NCI-H128 (cell line): ENCODE measurements at regions not wholly inside any gene's neighbourhood (a gene's known extent, or its start where the extent isn't known, plus 50 kb on each side); places are given as distances from the start of the nearest gene placed in this dataset.

Experiments used
- DNase-seq: peaks from one replicate; lab custom pipeline; 2025; ENCODE audit not compliant: unreplicated experiment; lab: John Stamatoyannopoulos, UW

GRCh38 chr5:74105126-74105780, 479.3 kb downstream of the ARHGEF28 start:
- DNase-seq: no peak

DNA sequence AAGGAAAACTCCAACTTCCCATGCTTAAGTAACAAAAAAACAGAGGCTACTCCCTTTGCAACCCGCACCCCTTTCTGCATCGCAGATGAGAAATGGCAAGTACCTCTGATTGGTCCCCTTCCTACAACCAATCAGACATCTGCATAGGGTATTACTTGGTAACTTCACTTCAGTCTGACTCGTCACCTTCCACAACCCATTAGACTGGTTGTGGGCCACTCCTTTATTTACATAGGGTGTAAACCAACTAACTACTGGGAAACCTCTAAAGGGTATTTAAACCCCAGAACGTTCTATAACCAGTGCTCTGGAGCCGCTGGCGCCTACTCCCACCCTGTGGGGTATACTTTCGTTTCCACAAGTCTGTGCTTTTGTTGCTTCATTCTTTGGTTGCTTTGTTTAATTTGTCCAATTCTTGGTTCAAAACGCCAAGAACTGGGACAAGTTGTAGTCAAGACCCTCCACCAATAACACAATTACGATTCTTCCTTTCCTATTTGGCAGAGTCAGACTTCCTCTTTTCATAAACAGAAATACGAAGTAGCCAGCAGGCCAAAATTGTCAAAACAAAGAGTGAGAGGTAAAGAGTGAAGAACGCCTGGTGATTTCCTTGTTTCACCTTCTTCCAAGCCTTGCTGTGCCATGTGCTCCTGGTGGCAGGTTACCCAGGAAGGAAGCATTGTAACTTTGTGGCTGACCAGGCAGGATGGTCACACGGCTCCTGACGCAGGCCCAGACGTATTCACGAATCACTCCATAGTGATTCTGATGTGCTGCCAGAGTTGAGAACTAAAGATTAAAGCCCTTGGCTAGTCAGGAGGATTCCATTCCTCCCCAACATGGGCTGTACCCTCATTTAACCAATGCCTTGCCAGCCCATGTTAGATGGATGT, 477.4 kb downstream of the ARHGEF28 start:
- no peak for DNase-seq

GRCh38 chr5:74100268-74100665, 474.3 kb downstream of the ARHGEF28 start:
- no peak for DNase-seq

DNA sequence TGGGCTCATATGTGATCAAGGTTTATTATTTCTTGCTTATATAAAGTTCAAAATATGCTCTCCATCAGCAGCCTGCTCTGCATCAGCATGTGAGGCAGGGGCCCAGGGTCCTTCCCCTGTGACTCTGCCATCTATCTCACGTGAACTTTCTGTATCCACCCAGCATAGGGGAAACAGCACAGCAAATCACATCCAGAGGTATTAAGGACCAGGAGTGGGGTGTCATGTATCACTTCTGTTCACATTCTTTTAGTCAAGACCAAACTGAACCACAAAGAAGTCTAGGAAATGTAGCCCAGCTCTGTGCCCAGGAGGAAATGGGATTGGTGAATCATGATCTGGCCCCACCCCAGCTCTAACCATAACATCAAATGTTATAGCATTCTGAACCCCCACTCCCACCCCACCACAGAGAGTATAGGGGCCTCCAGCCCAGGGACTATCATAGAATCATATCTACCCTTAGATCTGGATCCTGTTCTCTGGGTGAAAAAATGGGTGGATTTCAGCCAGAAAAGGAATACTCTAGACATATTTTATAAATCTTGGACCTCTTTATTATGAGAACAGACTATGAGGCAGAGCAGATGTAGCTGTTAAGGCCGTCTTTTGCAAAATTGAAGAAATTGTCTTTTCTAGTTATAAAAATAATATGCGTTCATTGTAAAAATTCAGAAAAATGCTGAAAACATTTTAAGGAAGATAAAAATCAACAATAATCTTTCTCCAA, 473.7 kb downstream of the ARHGEF28 start:
- no peak for DNase-seq

DNA sequence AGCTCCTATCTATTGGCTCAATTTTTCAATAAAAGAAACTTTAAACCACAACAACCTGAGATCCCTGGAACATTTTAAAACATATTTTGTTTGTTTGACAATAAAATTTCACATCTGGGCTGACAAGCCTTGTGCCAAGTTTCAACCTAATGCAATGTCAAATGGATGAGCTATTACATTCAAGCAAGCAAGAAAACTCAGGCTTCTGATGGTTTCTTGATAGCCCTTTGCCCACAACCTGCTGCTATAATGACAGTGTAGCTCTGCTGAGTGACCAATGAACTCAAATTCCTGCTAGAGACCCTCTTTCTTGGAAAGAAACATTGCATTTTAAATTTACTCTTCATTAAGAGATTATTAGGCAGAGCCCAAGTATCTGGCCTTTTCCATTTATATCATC, 472.9 kb downstream of the ARHGEF28 start:
- DNase-seq: no peak

DNA sequence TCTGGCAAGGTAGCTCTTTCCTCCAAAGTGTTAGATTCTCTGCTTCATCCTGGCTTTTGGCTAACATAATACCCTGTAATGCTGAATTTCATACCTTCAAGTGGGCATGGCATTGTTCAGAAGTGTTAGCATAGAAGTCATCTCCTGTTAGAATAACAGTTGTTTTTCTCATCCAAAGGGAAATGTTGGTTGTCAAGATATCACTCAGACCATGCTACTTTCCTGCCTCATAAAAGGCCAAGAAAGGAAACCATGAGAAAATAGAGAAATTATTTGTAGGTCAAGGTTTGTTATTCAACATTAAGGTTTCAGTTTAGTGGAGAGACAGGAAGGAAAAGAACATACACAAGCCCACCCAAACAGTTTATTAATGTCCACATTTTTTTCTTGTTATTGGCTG, 472.5 kb downstream of the ARHGEF28 start:
- no peak for DNase-seq

- DNase-seq: no peak
Measured at GRCh38 chr5:74096325-74096724, 470.3 kb downstream of the ARHGEF28 start.

DNA sequence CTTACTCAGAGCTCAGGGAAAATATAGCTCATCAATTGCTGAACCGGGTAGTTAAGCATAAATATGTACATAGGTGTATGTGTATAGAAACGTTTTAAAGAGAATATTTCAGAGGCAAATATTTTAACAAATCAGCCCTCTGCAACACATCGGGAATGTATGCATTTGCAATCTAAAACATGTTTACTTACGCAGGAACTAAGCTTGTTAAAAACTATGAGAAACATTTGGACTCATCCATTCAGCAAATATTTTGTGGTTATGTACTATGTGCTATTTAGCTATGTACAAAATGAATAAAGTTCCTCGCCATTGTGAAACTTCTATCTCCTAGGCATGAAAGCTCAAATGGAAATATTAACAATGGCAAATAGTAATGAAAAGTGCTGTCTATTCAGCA, 469.9 kb downstream of the ARHGEF28 start:
- DNase-seq: no peak

DNA sequence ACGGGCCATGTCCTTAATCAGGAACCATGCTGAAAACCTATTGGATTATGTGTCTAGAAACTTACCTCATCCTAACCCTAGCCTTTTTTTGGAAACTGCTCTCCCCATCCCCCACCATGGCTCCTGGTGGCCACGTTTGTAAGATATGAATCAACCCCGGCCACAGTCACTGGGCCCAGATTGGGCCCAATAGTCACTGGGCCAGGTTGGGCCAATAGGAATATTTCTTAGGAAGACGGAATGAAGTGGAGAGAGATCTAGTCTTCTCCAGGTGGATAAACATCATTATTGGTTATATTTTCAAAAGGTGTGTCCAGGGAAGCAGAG, 468.7 kb downstream of the ARHGEF28 start:
- no peak for DNase-seq

GRCh38 chr5:74094096-74094781, 468.2 kb downstream of the ARHGEF28 start:
- no peak for DNase-seq

DNA sequence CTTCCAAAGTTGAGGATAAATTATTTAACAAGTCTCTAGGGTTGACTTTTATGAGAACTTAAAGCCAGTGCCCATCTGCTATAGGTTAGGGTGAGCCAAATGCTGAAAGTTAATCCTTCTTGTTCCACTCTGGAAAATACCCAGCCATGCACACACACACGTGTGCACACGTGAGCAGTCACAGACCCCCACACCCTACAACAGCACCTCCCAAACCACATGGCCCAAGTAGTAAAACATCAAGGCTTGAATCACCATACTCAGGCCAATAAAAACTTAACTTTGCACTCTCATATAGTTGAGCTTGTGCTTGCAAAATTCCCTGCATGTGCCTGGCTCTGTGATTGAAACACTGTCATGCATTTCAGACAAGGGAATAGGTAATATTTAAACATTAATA, 467.6 kb downstream of the ARHGEF28 start:
- no peak for DNase-seq

DNA sequence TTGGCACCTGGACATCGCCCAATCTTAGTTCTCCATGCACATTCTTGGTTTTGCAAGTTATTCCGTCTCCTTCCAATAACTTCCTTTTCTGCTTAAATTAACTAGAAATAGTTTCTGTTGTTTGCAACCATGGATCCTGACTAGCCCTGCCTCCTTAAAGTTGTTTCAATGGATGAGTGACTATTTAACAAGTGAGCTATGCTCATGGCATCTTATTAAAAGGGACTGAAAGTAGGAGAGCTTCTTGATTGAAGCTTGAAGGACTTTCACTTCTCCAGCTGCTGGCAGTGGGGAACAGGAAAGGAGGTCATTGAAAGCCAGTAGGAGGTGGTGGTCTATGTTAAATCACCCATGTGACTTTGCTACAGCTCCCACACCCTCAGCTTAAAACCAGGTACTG, 466.8 kb downstream of the ARHGEF28 start:
- no peak for DNase-seq

GRCh38 chr5:74085782-74086181, 459.8 kb downstream of the ARHGEF28 start:
- DNase-seq: no peak

DNA sequence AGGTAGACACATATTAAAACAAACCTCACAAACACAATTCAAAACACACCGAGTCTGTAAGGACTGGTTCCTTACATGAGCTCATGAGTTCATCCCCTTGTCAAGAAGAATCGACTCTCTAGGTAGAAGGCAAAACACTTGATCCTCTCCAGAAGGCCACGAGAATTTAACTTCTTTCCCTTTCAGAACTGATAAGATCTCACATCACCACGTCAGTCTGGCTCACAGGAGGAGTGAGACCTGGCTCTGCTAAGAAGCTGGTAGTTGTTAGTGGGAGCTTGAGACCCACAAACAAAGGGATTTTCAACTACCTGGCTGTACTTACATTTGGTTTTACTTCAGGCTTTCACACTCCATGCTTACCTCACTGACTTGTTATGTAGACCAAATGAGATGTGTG, 459.2 kb downstream of the ARHGEF28 start:
- no peak for DNase-seq

GRCh38 chr5:74083096-74083791, 457.2 kb downstream of the ARHGEF28 start:
- DNase-seq: no peak

DNA sequence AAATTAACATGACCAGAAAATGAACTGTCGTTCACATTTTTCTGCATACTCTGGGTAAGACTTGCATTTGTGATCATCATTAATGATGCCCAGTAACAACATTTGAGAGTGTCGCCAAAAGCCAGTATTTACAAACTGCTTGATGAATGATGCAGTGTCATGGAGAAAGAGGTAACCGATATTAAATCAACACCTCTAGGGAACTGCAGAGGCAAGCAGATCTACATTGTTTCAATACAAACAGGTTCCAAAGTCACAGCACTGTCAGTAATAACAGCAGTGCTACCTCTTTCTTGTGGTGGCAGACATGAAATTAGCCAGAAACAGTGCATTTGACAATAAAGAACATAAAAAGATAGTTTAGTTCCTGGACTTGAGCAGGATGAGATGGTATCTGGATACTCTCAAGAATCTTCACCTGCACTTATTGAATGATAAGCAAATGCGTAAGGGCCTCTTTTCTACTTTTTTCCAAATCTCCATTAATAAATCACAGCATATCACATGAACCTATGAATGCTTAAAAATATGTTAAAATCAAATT, 456.6 kb downstream of the ARHGEF28 start:
- DNase-seq: no peak

DNA sequence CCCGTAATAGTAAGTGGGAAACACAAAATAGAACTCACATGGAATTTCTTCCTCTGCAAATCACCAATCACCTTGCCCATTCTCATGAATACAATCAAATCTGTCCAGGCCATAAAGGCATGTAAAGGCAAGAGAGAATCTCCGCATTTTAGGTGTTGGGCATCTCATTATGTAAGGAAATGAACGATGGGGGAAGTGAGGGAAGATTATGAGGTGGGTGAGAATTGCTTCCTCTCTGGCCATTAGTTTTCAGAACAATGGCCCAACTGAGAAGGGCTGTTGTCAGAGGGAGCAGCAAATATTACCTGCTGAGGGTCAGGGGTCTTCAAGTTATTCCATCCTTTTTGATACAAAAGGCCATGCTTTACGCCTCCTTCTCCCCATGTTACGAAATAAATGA, 455.1 kb downstream of the ARHGEF28 start:
- DNase-seq: no peak

GRCh38 chr5:74079971-74080556, 454.1 kb downstream of the ARHGEF28 start:
- DNase-seq: no peak

- DNase-seq: no peak
Measured at GRCh38 chr5:74075501-74076484, 449.8 kb downstream of the ARHGEF28 start.
